Stomach (tissue), 4 donors: ENCODE measurements at regions not wholly inside any gene's neighbourhood (a gene's known extent, or its start where the extent isn't known, plus 50 kb on each side); places are given as distances from the start of the nearest gene placed in this dataset.

Experiments
- EP300 ChIP-seq: sonication (generic); formaldehyde crosslinking; IDR thresholded peaks from one replicate; pipeline ENCODE4 v1.6.1; 2017; ENCODE audit warnings: antibody characterized with exemption
- POLR2A ChIP-seq, 4 donors: fragments of 450-650 bp; IDR thresholded peaks; one replicate each; pipeline ENCODE4 v1.6.1; 2016; ENCODE audit warnings: antibody characterized with exemption in 4 of 4, control low read depth in 2 of 4, mild to moderate bottlenecking in 1 of 4, moderate library complexity in 1 of 4
- POLR2AphosphoS5 ChIP-seq, 3 donors: sonication (generic); formaldehyde crosslinking; IDR thresholded peaks; one replicate each; pipeline ENCODE4 v1.6.1; 2016; ENCODE audit warnings: antibody characterized with exemption in 3 of 3
- TF ChIP-seq, protein P1 (sequence below), 7 experiments: fragments of 450-650 bp in 4 of 7; fragments of 200-600 bp in 3 of 7; sonication (generic) in 3 of 7; IDR thresholded peaks; one replicate each; pipeline ENCODE4 v1.5.1; 2016 to 2019; ENCODE audit warnings: antibody characterized with exemption in 7 of 7, control low read depth in 2 of 7, mild to moderate bottlenecking in 1 of 7

DNA sequence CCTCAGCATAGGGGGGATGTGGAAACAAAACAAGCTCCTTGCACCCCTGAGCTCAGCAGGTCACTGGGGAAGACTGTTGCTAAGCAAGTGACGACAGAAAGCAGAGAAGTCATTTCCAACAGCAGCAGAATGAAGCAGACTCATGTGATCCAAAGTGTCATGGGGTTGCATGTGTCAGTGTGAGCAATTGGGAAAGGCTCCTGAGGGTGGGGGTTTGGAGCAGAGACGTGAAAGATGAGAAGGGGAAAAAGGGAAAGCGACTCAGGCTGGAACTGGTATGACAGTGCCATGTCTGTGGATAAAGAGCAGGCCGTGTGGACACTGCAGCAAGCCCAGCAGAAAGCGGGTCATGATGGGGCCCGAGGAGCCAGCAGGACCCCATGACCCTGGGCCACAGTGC, 363.9 kb downstream of the PREX1 start:
- TF ChIP-seq EP300, result no peak
- TF ChIP-seq POLR2AphosphoS5 (IDR thresholded peaks at IDR 0.05), result peak in 2 of 3 donors; percentile 28 to 61
- no peak for TF ChIP-seq POLR2A (IDR thresholded peaks at IDR 0.05)
- TF ChIP-seq, protein P1, sequence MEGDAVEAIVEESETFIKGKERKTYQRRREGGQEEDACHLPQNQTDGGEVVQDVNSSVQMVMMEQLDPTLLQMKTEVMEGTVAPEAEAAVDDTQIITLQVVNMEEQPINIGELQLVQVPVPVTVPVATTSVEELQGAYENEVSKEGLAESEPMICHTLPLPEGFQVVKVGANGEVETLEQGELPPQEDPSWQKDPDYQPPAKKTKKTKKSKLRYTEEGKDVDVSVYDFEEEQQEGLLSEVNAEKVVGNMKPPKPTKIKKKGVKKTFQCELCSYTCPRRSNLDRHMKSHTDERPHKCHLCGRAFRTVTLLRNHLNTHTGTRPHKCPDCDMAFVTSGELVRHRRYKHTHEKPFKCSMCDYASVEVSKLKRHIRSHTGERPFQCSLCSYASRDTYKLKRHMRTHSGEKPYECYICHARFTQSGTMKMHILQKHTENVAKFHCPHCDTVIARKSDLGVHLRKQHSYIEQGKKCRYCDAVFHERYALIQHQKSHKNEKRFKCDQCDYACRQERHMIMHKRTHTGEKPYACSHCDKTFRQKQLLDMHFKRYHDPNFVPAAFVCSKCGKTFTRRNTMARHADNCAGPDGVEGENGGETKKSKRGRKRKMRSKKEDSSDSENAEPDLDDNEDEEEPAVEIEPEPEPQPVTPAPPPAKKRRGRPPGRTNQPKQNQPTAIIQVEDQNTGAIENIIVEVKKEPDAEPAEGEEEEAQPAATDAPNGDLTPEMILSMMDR (IDR thresholded peaks at IDR 0.05), result no peak
